HG02840 (cell line): ENCODE measurements at regions not wholly inside any gene's neighbourhood (a gene's known extent, or its start where the extent isn't known, plus 50 kb on each side); places are given as distances from the start of the nearest gene placed in this dataset.
"Not testable (repeated sequence)": the region's sequence is repeated elsewhere in the genome, so short reads cannot be mapped to it uniquely, and the experiment has no call there.

Experiments used
- ATAC-seq: cut with Tn5 transposase; IDR thresholded peaks from one replicate; pipeline ENCODE4 v1.9.1; 2021; ENCODE audit warnings: mild to moderate bottlenecking, moderate library complexity, moderate number of reproducible peaks; ENCODE audit not compliant: unreplicated experiment, low FRiP score

GRCh38 chr11:103792981-103793468, 243.4 kb upstream of the DDI1 start:
- no peak for ATAC-seq

GRCh38 chr11:103794262-103794661, 242.2 kb upstream of the DDI1 start:
- no peak for ATAC-seq

- ATAC-seq: no peak
These were observed 238.4 kb upstream of the DDI1 start for GRCh38 chr11:103798026-103798425.

- no peak for ATAC-seq
These were observed 238.0 kb upstream of the DDI1 start for GRCh38 chr11:103798446-103798845.

GRCh38 chr11:103800406-103801114, 235.9 kb upstream of the DDI1 start:
- ATAC-seq: no peak

GRCh38 chr11:103803062-103803461, 233.4 kb upstream of the DDI1 start:
- no peak for ATAC-seq

GRCh38 chr11:103805688-103806009, 230.8 kb upstream of the DDI1 start:
- no peak for ATAC-seq

- no peak for ATAC-seq
These were observed 230.1 kb upstream of the DDI1 start for GRCh38 chr11:103806130-103806895.

GRCh38 chr11:103807806-103808205, 228.6 kb upstream of the DDI1 start:
- no peak for ATAC-seq

- ATAC-seq: no peak
These were observed 228.2 kb upstream of the DDI1 start for GRCh38 chr11:103808252-103808651.

GRCh38 chr11:103811870-103812455, 224.5 kb upstream of the DDI1 start:
- no peak for ATAC-seq

- ATAC-seq: no peak
These were observed 223.8 kb upstream of the DDI1 start for GRCh38 chr11:103812680-103813079.

- not testable (repeated sequence) for ATAC-seq
These were observed 216.1 kb upstream of the DDI1 start for GRCh38 chr11:103820345-103820744.

GRCh38 chr11:103824116-103824515, 212.3 kb upstream of the DDI1 start:
- no peak for ATAC-seq

GRCh38 chr11:103825469-103825868, 211.0 kb upstream of the DDI1 start:
- no peak for ATAC-seq

- no peak for ATAC-seq
These were observed 209.6 kb upstream of the DDI1 start for GRCh38 chr11:103826856-103827255.

GRCh38 chr11:103829596-103829995, 206.8 kb upstream of the DDI1 start:
- no peak for ATAC-seq

GRCh38 chr11:103830205-103830604, 206.2 kb upstream of the DDI1 start:
- ATAC-seq: no peak

- ATAC-seq: no peak
These were observed 203.7 kb upstream of the DDI1 start for GRCh38 chr11:103832762-103833161.

GRCh38 chr11:103842191-103842590, 194.2 kb upstream of the DDI1 start:
- no peak for ATAC-seq

- ATAC-seq: no peak
These were observed 193.6 kb upstream of the DDI1 start for GRCh38 chr11:103842795-103843194.
